Fibroblast of lung (primary cell): ENCODE measurements at regions not wholly inside any gene's neighbourhood (a gene's known extent, or its start where the extent isn't known, plus 50 kb on each side); places are given as distances from the start of the nearest gene placed in this dataset.

Experiments used
- EZH2 ChIP-seq: IDR thresholded peaks from 2 replicates; pipeline ENCODE4 v1.5.1; 2012; ENCODE audit warnings: low read length, control low read depth, mild to moderate bottlenecking; ENCODE audit errors: missing control alignments
- TF ChIP-seq, protein P1 (sequence below), 2 donors: IDR thresholded peaks in 1 of 2; conservative IDR thresholded peaks in 1 of 2; 1 replicate in 1 of 2; 2 replicates in 1 of 2; pipeline ENCODE4 v1.5.1; 2011 to 2012; ENCODE audit warnings: low read length in 2 of 2, control low read depth in 1 of 2, inconsistent platforms in 1 of 2, low read depth in 1 of 2, mild to moderate bottlenecking in 1 of 2

DNA sequence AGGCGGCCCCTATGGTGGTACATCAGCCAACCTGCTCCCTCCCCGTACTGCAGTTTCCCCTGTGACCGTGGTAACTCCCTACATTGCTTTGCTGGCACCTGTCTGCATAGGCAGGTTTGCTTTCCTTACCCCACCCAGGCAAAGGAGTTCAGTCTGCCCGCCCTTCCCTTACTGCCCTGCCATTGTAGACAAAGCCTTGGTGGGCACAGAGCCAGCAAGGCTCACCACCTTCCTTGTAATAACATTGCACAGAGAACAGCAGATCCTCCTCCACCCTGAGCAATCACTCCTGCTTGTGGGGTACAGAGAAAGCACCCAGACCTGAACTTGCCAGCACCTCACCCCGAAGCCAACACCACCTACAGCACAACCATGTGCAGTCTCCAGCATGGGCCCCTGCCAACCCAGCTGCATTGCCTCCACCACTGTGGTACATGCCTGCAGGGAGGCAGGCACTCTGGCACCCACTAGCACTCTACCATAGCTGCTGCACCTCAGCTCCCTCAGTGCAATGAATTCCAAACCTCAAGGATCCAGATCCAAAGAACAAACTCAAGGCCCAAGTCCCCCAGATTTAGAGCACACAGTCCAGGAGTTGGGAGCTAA lies 192.7 kb upstream of the KCNMB2 start:
- TF ChIP-seq, protein P1, sequence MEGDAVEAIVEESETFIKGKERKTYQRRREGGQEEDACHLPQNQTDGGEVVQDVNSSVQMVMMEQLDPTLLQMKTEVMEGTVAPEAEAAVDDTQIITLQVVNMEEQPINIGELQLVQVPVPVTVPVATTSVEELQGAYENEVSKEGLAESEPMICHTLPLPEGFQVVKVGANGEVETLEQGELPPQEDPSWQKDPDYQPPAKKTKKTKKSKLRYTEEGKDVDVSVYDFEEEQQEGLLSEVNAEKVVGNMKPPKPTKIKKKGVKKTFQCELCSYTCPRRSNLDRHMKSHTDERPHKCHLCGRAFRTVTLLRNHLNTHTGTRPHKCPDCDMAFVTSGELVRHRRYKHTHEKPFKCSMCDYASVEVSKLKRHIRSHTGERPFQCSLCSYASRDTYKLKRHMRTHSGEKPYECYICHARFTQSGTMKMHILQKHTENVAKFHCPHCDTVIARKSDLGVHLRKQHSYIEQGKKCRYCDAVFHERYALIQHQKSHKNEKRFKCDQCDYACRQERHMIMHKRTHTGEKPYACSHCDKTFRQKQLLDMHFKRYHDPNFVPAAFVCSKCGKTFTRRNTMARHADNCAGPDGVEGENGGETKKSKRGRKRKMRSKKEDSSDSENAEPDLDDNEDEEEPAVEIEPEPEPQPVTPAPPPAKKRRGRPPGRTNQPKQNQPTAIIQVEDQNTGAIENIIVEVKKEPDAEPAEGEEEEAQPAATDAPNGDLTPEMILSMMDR (conservative IDR thresholded peaks at IDR 0.05 in 1 of 2, IDR thresholded peaks at IDR 0.05 in 1 of 2; ENCODE audit: low read depth in 1 of 2, low read length in 2 of 2), result no peak
- TF ChIP-seq EZH2, result no peak
